ENCODE measurements at regions not wholly inside any gene's neighbourhood (a gene's known extent, or its start where the extent isn't known, plus 50 kb on each side); places are given as distances from the start of the nearest gene placed in this dataset.

GRCh38 chr2:37543999-37544557 is 127.4 kb downstream of the CDC42EP3 start:
- no peak for DNase-seq (ENCODE audit: insufficient read length, low spot score)
- no peak for TF ChIP-seq POLR2A (IDR thresholded peaks at IDR 0.05; ENCODE audit: low read depth, low read length)
- no peak for FAIRE-seq

DNA sequence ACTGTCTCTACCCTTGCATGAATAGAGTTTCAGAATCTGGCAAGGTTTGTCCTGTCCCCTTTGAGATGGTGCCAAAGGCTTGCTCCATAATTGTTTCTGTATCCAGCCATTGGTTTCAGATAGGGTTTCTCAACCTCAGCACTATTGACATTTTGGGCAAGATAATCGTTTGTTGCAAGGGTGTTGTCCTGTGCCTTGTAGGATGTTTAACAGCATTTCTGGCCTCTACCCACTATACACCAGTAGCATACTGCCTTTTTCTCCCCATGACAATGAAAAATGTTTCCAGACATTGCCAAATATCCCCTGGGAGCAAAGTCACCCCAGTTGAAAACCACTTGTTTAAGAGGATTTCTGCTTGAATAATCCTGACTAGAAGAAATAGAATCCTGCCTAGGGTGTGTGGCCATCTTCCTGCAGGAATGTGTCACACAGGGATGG is 126.8 kb downstream of the CDC42EP3 start:
- FAIRE-seq = no peak
- DNase-seq (ENCODE audit: insufficient read length, low spot score) = no peak
- TF ChIP-seq POLR2A (IDR thresholded peaks at IDR 0.05; ENCODE audit: low read depth, low read length) = no peak

DNA sequence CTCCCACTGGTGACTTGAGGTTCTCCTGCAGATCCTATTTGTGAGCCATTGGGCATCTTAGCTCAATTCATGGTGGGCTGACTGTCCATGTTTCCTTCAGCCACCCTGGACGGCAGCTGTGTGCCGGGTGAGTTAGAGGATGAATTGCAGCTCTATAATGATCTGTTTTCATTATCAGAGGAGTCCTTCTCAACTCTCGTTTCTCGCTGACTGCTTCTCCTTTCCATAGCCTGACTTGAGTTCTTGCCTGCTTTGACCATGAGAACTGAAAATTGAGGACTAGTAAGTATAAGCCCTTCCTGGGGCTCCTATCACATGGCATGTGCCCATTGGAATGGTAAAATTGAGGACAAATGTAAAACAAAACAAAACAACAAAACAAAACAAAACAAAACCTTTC is 121.8 kb downstream of the CDC42EP3 start:
- TF ChIP-seq POLR2A (IDR thresholded peaks at IDR 0.05; ENCODE audit: low read depth, low read length) = no peak
- DNase-seq (ENCODE audit: insufficient read length, low spot score) (no peak), FAIRE-seq (no peak)

DNA sequence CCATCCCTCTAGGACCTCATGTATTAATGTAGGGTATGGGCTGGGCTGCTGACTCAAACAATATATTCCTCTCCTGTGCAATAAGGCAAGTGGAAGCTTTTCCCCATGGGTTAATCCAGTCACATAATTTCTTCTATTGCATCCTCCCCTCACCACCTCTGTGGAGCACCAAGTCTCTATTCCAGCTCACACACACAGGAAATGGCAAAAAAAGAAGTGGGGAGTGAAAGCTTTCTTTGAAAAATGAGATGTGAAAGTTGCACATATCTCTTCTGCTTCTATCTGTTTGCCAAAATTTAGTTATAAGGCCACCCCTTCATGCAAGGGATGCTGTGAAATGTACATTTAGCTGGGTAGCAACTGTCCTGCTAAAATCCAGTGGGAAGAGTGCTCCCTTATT is 121.3 kb downstream of the CDC42EP3 start:
- DNase-seq (ENCODE audit: insufficient read length, low spot score) (no peak), FAIRE-seq (no peak)
- no peak for TF ChIP-seq POLR2A (IDR thresholded peaks at IDR 0.05; ENCODE audit: low read depth, low read length)

DNA sequence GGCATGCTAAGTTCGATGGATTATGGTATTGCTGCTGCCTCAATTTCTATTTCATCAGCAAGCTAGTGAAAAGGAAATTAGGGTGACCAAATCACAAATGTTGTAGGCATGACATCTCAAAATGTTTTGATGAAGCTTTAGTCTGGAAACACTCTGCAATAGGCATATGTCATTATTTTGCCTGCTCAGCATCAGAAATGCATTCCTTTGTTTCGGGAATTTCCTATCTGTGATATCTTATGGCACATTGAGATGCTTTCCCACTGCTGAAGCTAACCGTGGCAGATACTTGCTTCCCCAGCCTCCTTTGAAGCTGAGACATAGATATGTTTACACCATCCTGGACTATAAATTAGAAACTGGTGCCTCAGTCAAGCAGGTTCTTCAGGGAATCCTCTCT is 119.7 kb downstream of the CDC42EP3 start:
- TF ChIP-seq POLR2A (IDR thresholded peaks at IDR 0.05; ENCODE audit: low read depth, low read length) = no peak
- FAIRE-seq = no peak
- no peak for DNase-seq (ENCODE audit: insufficient read length, low spot score)

GRCh38 chr2:37552339-37552738 is 119.1 kb downstream of the CDC42EP3 start:
- no peak for FAIRE-seq
- no peak for DNase-seq (ENCODE audit: insufficient read length, low spot score)
- TF ChIP-seq POLR2A (IDR thresholded peaks at IDR 0.05; ENCODE audit: low read depth, low read length) = no peak

GRCh38 chr2:37553411-37554154 is 117.9 kb downstream of the CDC42EP3 start:
- no peak for FAIRE-seq
- TF ChIP-seq POLR2A (IDR thresholded peaks at IDR 0.05; ENCODE audit: low read depth, low read length) = no peak
- DNase-seq (ENCODE audit: insufficient read length, low spot score) = no peak

GRCh38 chr2:37554155-37554510 is 117.3 kb downstream of the CDC42EP3 start:
- FAIRE-seq (no peak), DNase-seq (ENCODE audit: insufficient read length, low spot score) (no peak)
- TF ChIP-seq POLR2A (IDR thresholded peaks at IDR 0.05; ENCODE audit: low read depth, low read length) = no peak

- TF ChIP-seq POLR2A (IDR thresholded peaks at IDR 0.05; ENCODE audit: low read depth, low read length) = no peak
- DNase-seq (ENCODE audit: insufficient read length, low spot score) (no peak), FAIRE-seq (no peak)
Measured at GRCh38 chr2:37554687-37555086, 116.8 kb downstream of the CDC42EP3 start.

DNA sequence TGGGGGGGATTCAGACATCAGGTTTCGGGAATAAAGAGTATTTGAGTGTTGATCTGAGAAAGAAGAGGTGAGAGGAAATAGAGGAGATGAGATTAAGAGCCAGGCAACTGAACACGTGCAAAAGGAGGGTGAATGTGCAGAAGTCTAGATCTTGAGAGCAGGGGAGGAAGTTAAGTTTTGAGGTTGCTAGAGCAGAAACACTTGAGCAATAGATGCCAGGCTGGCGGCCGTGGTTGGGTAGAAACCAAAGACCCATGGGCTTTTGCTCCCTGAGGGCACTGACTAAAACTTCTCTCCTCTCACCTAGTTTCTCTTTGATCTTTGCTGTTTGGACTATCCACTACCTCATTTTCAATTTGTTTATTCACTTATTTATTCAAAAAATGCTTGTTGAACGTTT is 116.0 kb downstream of the CDC42EP3 start:
- FAIRE-seq = no peak
- TF ChIP-seq POLR2A (IDR thresholded peaks at IDR 0.05; ENCODE audit: low read depth, low read length) = no peak
- DNase-seq (ENCODE audit: insufficient read length, low spot score) = no peak

DNA sequence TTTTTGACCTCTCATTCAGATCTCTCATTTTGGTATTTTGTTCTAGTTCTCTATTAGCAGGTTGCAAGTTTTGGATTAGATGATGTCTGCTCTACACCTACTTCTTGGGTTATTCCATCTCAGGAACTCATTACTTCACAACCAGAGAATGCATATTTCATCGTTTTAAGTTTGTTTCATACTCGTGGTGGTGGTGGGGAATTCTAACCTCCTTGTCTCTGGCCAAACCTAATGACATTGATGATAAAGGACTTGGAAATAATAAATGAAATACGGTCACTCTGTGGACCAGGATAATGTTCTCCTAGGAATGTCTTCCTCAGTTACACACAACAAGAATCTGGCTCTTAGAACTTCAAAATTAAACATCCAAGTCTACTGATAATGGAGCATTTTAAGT is 115.2 kb downstream of the CDC42EP3 start:
- DNase-seq (ENCODE audit: insufficient read length, low spot score) (no peak), FAIRE-seq (no peak)
- TF ChIP-seq POLR2A (IDR thresholded peaks at IDR 0.05; ENCODE audit: low read depth, low read length) = no peak

DNA sequence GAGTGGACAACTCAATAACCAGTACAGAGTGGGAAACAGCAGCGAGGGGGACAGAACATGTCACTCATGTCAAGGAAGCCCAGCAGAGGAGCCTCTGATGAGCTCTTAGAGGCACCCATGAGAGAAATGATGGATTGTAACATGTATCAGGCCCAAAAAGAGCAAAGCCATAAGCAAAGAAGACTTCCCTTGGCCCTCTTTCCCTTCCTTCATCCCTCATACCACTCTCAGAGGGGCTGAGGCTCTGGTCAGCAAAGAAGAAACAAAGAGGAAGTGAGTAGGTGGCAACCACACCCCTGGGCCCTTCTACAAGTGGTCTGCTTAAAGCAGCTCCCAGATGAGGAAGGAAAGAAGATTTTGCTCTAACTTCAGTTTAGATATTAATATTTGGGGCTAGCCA is 112.8 kb downstream of the CDC42EP3 start:
- no peak for TF ChIP-seq POLR2A (IDR thresholded peaks at IDR 0.05; ENCODE audit: low read depth, low read length)
- DNase-seq (ENCODE audit: insufficient read length, low spot score) = no peak
- no peak for FAIRE-seq

DNA sequence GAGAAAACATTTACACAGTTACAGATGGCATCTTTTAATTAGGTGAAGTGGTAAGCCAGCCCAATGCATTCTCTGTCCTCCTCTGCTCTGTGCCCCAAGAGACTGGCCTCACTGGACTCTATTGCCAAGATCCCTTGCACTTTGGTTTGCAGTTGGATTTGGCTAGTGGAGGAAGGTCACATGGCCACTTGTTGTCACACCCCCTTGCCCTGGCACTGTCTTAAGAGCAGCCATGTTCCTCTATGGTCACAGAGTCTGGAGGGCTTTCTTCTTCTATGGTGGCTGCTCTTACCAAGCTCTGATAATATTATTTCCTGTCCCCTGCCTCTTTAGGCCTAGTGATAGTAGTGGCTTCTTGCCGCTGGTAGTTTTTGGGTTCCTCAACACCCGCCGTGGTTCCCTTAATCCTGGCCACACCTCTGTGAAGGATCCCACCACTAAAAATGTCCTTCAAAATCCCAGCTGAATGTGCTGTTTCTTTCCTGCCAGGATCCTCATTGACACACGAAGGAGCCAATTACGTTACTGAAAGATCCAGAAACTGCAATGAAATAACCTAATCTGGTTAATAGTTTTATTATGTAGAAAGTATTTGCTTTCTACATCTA is 111.1 kb downstream of the CDC42EP3 start:
- no peak for FAIRE-seq
- no peak for TF ChIP-seq POLR2A (IDR thresholded peaks at IDR 0.05; ENCODE audit: low read depth, low read length)
- no peak for DNase-seq (ENCODE audit: insufficient read length, low spot score)

GRCh38 chr2:37560863-37561614 is 110.4 kb downstream of the CDC42EP3 start:
- no peak for TF ChIP-seq POLR2A (IDR thresholded peaks at IDR 0.05; ENCODE audit: low read depth, low read length)
- no peak for FAIRE-seq
- no peak for DNase-seq (ENCODE audit: insufficient read length, low spot score)

All from H54 (cell line).